ENCODE measurements at regions not wholly inside any gene's neighbourhood (a gene's known extent, or its start where the extent isn't known, plus 50 kb on each side); places are given as distances from the start of the nearest gene placed in this dataset.

- Mint-ChIP-seq H3K36me3 (ENCODE audit: low read depth) (no peaks in the 10 kb centered on the region), H3K27ac (no peak overlapping the region), H3K4me3 (no peak overlapping the region), H3K9me3 (peaks cover 9% of the 10 kb centered on the region), H3K4me1 (no peaks in the 10 kb centered on the region), H3K27me3 (ENCODE audit: low read depth) (no peaks in the 10 kb centered on the region)
- TF ChIP-seq CTCF (IDR thresholded peaks at IDR 0.05; ENCODE audit: unreplicated experiment in 3 of 3), result no peak
These were observed 777.8 kb upstream of the PRMT6 start for GRCh38 chr1:106278716-106279115.

GRCh38 chr1:106289265-106289928, 767.1 kb upstream of the PRMT6 start:
- Mint-ChIP-seq H3K4me1 (peaks cover 7% of the 10 kb centered on the region), H3K27ac (no peak overlapping the region), H3K36me3 (ENCODE audit: low read depth) (no peaks in the 10 kb centered on the region), H3K27me3 (ENCODE audit: low read depth) (no peaks in the 10 kb centered on the region), H3K9me3 (no peaks in the 10 kb centered on the region), H3K4me3 (no peak overlapping the region)
- no peak for TF ChIP-seq CTCF (IDR thresholded peaks at IDR 0.05; ENCODE audit: unreplicated experiment in 3 of 3)

- TF ChIP-seq CTCF (IDR thresholded peaks at IDR 0.05; ENCODE audit: unreplicated experiment in 3 of 3), result no peak
- peaks cover 7% of the 10 kb centered on the region for H3K4me1 Mint-ChIP-seq
- H3K27me3 Mint-ChIP-seq (ENCODE audit: low read depth), result no peaks in the 10 kb centered on the region
- no peaks in the 10 kb centered on the region for H3K9me3 Mint-ChIP-seq
- no peaks in the 10 kb centered on the region for H3K36me3 Mint-ChIP-seq (ENCODE audit: low read depth)
- no peak overlapping the region for H3K4me3 Mint-ChIP-seq
- H3K27ac Mint-ChIP-seq, result no peak overlapping the region
These were observed 765.5 kb upstream of the PRMT6 start for GRCh38 chr1:106290805-106291501.

DNA sequence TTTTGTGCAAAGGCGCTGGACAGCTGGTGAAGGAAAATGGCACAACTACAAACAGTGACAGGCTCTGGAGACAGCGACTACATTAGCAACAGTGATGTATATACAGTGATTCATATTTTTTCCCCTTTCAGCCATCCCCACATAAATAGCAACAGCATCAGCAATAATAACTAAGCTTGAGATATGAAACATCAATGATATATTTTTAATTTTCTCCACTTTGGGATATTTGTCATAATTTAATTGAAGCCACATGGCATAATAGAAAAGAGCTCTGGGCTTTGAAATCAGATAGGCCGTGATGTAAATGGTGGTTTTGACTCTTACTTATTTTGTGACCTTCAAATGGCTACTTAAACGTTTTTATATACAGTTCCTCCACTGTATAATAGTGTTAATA, 764.3 kb upstream of the PRMT6 start:
- H3K27ac Mint-ChIP-seq, result no peak overlapping the region
- TF ChIP-seq CTCF (IDR thresholded peaks at IDR 0.05; ENCODE audit: unreplicated experiment in 3 of 3), result no peak
- H3K36me3 Mint-ChIP-seq (ENCODE audit: low read depth), result no peaks in the 10 kb centered on the region
- no peak overlapping the region for H3K4me3 Mint-ChIP-seq
- no peaks in the 10 kb centered on the region for H3K27me3 Mint-ChIP-seq (ENCODE audit: low read depth)
- no peaks in the 10 kb centered on the region for H3K9me3 Mint-ChIP-seq
- peaks cover 7% of the 10 kb centered on the region for H3K4me1 Mint-ChIP-seq

GRCh38 chr1:106296431-106296830, 760.0 kb upstream of the PRMT6 start:
- H3K4me3 Mint-ChIP-seq, result no peak overlapping the region
- H3K36me3 Mint-ChIP-seq (ENCODE audit: low read depth), result no peaks in the 10 kb centered on the region
- no peaks in the 10 kb centered on the region for H3K9me3 Mint-ChIP-seq
- peaks cover 2% of the 10 kb centered on the region for H3K4me1 Mint-ChIP-seq
- no peak for TF ChIP-seq CTCF (IDR thresholded peaks at IDR 0.05; ENCODE audit: unreplicated experiment in 3 of 3)
- no peaks in the 10 kb centered on the region for H3K27me3 Mint-ChIP-seq (ENCODE audit: low read depth)
- no peak overlapping the region for H3K27ac Mint-ChIP-seq

- peaks cover 12% of the 10 kb centered on the region for H3K9me3 Mint-ChIP-seq
- H3K27ac Mint-ChIP-seq, result no peak overlapping the region
- H3K4me1 Mint-ChIP-seq, result no peaks in the 10 kb centered on the region
- no peak overlapping the region for H3K4me3 Mint-ChIP-seq
- no peaks in the 10 kb centered on the region for H3K36me3 Mint-ChIP-seq (ENCODE audit: low read depth)
- no peak for TF ChIP-seq CTCF (IDR thresholded peaks at IDR 0.05; ENCODE audit: unreplicated experiment in 3 of 3)
- H3K27me3 Mint-ChIP-seq (ENCODE audit: low read depth), result no peaks in the 10 kb centered on the region
These were observed 752.4 kb upstream of the PRMT6 start for GRCh38 chr1:106304106-106304505.
